SK-N-SH treated with all-trans-retinoic acid at 6 μM for 48 hours (cell line): ENCODE measurements at regions not wholly inside any gene's neighbourhood (a gene's known extent, or its start where the extent isn't known, plus 50 kb on each side); places are given as distances from the start of the nearest gene placed in this dataset.

Source experiments
- ATAC-seq: fragments of 200-7000 bp; cut with Tn5 transposase; 3 replicates; pipeline ENCODE4 v1.9.1; 2020; ENCODE audit warnings: mild to moderate bottlenecking, moderate library complexity
- BACH2 ChIP-seq: fragments of 250-450 bp; sonication (Bioruptor Pico); IDR thresholded peaks from 2 replicates; pipeline ENCODE4 v1.9.0; 2021; ENCODE audit warnings: mild to moderate bottlenecking, borderline replicate concordance
- CSDC2 ChIP-seq: fragments of 250-450 bp; sonication (Bioruptor Pico); IDR thresholded peaks from 2 replicates; pipeline ENCODE4 v1.5.0; 2020; ENCODE audit warnings: mild to moderate bottlenecking, moderate library complexity
- ESRRG ChIP-seq: fragments of 250-450 bp; sonication (Bioruptor Pico); IDR thresholded peaks from 2 replicates; pipeline ENCODE4 v1.6.1; 2021; ENCODE audit warnings: mild to moderate bottlenecking
- GLIS3 ChIP-seq: fragments of 250-450 bp; sonication (Bioruptor Pico); IDR thresholded peaks from 2 replicates; pipeline ENCODE4 v1.5.0; 2020; ENCODE audit warnings: mild to moderate bottlenecking, moderate library complexity
- OSR1 ChIP-seq: fragments of 250-450 bp; sonication (Bioruptor Pico); IDR thresholded peaks from 2 replicates; pipeline ENCODE4 v1.8.0; 2022; ENCODE audit warnings: moderate library complexity, mild to moderate bottlenecking, inconsistent platforms
- RARB ChIP-seq: fragments of 250-450 bp; sonication (Bioruptor Pico); IDR thresholded peaks from 2 replicates; pipeline ENCODE4 v1.8.0; 2021; ENCODE audit warnings: mild to moderate bottlenecking, moderate library complexity
- SNAI2 ChIP-seq: fragments of 250-450 bp; sonication (Bioruptor Pico); IDR thresholded peaks from 2 replicates; pipeline ENCODE4 v1.5.0; 2020; ENCODE audit warnings: mild to moderate bottlenecking, moderate library complexity
- TCF4 ChIP-seq: fragments of 250-450 bp; sonication (Bioruptor Pico); IDR thresholded peaks from 2 replicates; pipeline ENCODE4 v1.8.0; 2021; ENCODE audit warnings: mild to moderate bottlenecking, moderate library complexity, borderline replicate concordance
- TOX ChIP-seq: fragments of 250-450 bp; sonication (Bioruptor Pico); IDR thresholded peaks from 2 replicates; pipeline ENCODE4 v1.8.0; 2021; ENCODE audit warnings: mild to moderate bottlenecking, moderate library complexity, borderline replicate concordance
- ZC3H10 ChIP-seq: fragments of 250-450 bp; sonication (Bioruptor Pico); IDR thresholded peaks from 2 replicates; pipeline ENCODE4 v1.5.1; 2021; ENCODE audit warnings: mild to moderate bottlenecking, moderate library complexity
- ZFP3 ChIP-seq: fragments of 250-450 bp; sonication (Bioruptor Pico); IDR thresholded peaks from 2 replicates; pipeline ENCODE4 v1.5.0; 2020; ENCODE audit warnings: mild to moderate bottlenecking, moderate library complexity
- ZFP30 ChIP-seq: fragments of 450-650 bp; formaldehyde crosslinking; IDR thresholded peaks from 2 replicates; pipeline ENCODE4 v1.5.0; 2022; ENCODE audit warnings: mild to moderate bottlenecking, moderate library complexity
- ZNF565 ChIP-seq: fragments of 450-650 bp; formaldehyde crosslinking; conservative IDR thresholded peaks from 2 replicates; pipeline ENCODE4 v1.5.0; 2020; ENCODE audit warnings: low read depth, mild to moderate bottlenecking, moderate library complexity
- ZNF70 ChIP-seq: fragments of 450-650 bp; formaldehyde crosslinking; IDR thresholded peaks from 2 replicates; pipeline ENCODE4 v1.5.0; 2020; ENCODE audit warnings: mild to moderate bottlenecking, moderate library complexity
- ZNF8 ChIP-seq: fragments of 450-650 bp; formaldehyde crosslinking; IDR thresholded peaks from 2 replicates; pipeline ENCODE4 v1.5.0; 2020; ENCODE audit warnings: mild to moderate bottlenecking, moderate library complexity
- TF ChIP-seq, protein P1 (sequence below): fragments of 250-450 bp; sonication (Bioruptor Pico); IDR thresholded peaks from 2 replicates; pipeline ENCODE4 v1.5.0; 2020; ENCODE audit warnings: mild to moderate bottlenecking, moderate library complexity
- TF ChIP-seq, protein P2 (sequence below): fragments of 250-450 bp; sonication (Bioruptor Pico); IDR thresholded peaks from 2 replicates; pipeline ENCODE4 v1.8.0; 2021; ENCODE audit warnings: low read depth, mild to moderate bottlenecking, moderate library complexity, borderline replicate concordance
- TF ChIP-seq, protein P3 (sequence below): fragments of 250-450 bp; sonication (Bioruptor Pico); IDR thresholded peaks from 2 replicates; pipeline ENCODE4 v1.8.0; 2020; ENCODE audit warnings: mild to moderate bottlenecking, moderate library complexity, borderline replicate concordance
- TF ChIP-seq, protein P4 (sequence below): fragments of 250-450 bp; sonication (Bioruptor Pico); IDR thresholded peaks from 2 replicates; pipeline ENCODE4 v1.5.1; 2021; ENCODE audit warnings: mild to moderate bottlenecking, moderate library complexity

DNA sequence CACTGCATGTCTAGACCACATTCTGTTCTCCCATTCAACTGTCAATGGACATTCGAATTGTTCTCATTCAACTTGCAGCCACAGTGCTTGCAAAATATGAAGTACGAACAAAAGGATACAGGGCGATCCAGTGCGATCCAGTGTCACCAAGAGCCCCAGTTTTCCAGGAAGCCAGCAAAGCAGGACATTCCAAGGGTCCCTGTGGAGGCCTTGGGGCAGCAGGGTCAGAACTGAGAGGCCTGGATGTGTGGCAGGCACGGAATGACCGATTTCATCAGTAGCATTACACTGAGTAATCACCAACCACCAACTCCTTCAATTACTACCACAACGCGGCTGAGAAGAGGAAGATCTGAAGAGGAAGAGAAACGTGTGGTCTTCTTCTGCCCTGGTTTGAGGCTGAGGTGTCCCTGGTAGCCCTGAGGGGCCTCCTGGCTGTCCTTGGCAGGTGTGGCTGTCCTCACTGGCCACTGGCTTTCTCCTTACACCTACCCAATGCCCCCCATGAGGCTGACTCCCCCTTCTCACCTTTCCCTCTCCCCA, 172.7 kb upstream of the FHL2 start:
- TF ChIP-seq ZFP3 (CRISPR knock-in tag) (no peak), TOX (CRISPR knock-in tag) (no peak)

DNA sequence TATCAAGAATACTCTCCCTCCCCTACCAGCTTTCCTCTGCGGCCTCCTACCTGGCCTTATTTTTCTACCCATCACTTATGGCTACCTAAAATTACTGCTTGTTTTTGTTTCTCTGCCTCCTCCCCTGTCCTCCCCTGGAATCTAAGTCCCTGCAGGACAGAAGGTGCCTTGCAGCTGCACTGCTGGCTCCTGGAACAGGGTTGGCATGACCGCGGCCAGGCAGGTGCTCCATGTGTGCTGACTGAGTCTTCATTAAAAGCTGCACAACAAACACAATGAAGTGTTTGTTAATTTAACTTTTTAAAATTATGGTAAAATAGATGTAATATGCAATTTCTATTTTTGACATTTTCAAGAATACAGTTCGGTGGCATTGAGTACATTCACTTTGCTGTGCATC, 171.9 kb upstream of the FHL2 start:
- TF ChIP-seq GLIS3 (CRISPR knock-in tag) (no peak), ZNF70 (CRISPR knock-in tag) (no peak), RARB (no peak), ZFP3 (CRISPR knock-in tag) (no peak), SNAI2 (CRISPR knock-in tag) (no peak)
- TF ChIP-seq, protein P1, sequence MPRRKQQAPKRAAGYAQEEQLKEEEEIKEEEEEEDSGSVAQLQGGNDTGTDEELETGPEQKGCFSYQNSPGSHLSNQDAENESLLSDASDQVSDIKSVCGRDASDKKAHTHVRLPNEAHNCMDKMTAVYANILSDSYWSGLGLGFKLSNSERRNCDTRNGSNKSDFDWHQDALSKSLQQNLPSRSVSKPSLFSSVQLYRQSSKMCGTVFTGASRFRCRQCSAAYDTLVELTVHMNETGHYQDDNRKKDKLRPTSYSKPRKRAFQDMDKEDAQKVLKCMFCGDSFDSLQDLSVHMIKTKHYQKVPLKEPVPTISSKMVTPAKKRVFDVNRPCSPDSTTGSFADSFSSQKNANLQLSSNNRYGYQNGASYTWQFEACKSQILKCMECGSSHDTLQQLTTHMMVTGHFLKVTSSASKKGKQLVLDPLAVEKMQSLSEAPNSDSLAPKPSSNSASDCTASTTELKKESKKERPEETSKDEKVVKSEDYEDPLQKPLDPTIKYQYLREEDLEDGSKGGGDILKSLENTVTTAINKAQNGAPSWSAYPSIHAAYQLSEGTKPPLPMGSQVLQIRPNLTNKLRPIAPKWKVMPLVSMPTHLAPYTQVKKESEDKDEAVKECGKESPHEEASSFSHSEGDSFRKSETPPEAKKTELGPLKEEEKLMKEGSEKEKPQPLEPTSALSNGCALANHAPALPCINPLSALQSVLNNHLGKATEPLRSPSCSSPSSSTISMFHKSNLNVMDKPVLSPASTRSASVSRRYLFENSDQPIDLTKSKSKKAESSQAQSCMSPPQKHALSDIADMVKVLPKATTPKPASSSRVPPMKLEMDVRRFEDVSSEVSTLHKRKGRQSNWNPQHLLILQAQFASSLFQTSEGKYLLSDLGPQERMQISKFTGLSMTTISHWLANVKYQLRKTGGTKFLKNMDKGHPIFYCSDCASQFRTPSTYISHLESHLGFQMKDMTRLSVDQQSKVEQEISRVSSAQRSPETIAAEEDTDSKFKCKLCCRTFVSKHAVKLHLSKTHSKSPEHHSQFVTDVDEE (CRISPR knock-in tag) = no peak
- ATAC-seq = no peak

More for the DNA sequence above, 172.7 kb upstream of the FHL2 start:
- no peak for ATAC-seq

DNA sequence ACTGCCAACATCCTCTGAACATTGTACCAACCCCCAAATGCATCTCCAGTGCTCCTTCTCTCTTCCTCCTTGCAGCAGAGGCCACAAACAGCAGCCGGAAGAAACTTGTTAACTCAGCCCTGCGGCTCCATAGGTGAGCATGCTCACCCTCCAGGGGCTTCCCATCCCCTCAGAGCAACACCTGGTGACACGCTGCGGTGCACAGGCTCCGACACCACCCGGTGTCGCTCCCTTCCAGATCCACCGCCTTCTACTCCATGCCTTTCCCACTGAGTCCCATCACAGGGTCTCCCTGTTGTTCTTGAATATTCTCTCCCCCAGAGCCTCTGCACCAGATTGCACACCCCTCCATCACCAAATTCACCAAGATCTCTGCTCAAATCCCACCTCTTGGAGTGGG, 171.5 kb upstream of the FHL2 start:
- ATAC-seq = no peak
- no peak for TF ChIP-seq CSDC2 (CRISPR knock-in tag)

DNA sequence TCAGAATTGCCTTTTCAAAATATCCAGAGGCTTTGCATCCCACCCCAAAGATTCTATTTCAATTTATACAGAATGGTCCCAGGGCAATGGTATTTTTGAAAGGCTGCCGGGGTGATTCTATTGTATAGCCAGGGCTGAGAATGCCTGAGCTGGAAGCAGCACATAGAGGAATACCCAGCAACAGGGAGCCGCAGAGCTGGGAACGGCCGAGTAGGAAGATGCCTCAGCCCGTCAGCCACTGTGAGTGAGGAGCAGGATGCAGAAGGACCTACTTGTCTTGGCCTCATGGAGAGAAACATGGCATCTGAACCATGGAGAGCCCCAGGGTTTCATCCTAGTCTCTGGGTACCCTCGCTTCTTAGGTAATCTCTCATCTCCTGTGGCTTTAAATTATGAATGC, 170.8 kb upstream of the FHL2 start:
- no peak for TF ChIP-seq ZNF565
- no peak for TF ChIP-seq ZFP30 (CRISPR knock-in tag)
- TF ChIP-seq RARB = no peak
- TF ChIP-seq ZNF8 = no peak
- TF ChIP-seq, protein P2, sequence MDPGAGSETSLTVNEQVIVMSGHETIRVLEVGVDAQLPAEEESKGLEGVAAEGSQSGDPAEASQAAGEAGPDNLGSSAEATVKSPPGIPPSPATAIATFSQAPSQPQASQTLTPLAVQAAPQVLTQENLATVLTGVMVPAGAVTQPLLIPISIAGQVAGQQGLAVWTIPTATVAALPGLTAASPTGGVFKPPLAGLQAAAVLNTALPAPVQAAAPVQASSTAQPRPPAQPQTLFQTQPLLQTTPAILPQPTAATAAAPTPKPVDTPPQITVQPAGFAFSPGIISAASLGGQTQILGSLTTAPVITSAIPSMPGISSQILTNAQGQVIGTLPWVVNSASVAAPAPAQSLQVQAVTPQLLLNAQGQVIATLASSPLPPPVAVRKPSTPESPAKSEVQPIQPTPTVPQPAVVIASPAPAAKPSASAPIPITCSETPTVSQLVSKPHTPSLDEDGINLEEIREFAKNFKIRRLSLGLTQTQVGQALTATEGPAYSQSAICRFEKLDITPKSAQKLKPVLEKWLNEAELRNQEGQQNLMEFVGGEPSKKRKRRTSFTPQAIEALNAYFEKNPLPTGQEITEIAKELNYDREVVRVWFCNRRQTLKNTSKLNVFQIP (CRISPR knock-in tag) = no peak
- TF ChIP-seq BACH2 (CRISPR knock-in tag) = no peak
- TF ChIP-seq OSR1 (CRISPR knock-in tag) = no peak
- no peak for TF ChIP-seq ESRRG
- no peak for TF ChIP-seq TCF4 (CRISPR knock-in tag)
- TF ChIP-seq SNAI2 (CRISPR knock-in tag) = no peak
- TF ChIP-seq, protein P3, sequence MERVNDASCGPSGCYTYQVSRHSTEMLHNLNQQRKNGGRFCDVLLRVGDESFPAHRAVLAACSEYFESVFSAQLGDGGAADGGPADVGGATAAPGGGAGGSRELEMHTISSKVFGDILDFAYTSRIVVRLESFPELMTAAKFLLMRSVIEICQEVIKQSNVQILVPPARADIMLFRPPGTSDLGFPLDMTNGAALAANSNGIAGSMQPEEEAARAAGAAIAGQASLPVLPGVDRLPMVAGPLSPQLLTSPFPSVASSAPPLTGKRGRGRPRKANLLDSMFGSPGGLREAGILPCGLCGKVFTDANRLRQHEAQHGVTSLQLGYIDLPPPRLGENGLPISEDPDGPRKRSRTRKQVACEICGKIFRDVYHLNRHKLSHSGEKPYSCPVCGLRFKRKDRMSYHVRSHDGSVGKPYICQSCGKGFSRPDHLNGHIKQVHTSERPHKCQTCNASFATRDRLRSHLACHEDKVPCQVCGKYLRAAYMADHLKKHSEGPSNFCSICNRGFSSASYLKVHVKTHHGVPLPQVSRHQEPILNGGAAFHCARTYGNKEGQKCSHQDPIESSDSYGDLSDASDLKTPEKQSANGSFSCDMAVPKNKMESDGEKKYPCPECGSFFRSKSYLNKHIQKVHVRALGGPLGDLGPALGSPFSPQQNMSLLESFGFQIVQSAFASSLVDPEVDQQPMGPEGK (CRISPR knock-in tag) = no peak
- no peak for TF ChIP-seq CSDC2 (CRISPR knock-in tag)
- no peak for TF ChIP-seq TOX (CRISPR knock-in tag)
- ATAC-seq = no peak

DNA sequence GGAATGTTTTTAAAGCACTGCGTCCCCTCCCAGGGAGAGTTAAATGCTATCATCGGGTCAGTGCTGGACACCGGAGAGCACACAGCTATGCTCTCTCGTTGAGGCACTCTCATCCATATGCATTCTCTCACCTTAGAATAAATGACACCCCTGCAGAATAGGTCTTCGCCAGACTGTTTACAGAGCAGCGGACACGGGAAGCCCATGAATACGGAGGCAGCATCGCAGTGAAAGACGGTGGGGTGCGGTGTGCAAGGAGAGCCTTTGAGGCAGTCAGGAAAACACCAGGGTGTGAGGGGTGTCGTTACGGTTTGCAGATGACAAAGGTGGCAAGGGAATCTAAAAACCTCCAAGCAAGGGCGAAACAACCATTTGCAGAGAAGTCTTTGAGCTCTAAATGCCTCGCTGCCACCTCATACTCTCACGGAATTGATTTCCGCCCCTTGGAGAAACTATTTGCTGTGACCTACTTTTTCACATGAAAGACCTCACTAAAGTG, 169.2 kb upstream of the FHL2 start:
- TF ChIP-seq, protein P4, sequence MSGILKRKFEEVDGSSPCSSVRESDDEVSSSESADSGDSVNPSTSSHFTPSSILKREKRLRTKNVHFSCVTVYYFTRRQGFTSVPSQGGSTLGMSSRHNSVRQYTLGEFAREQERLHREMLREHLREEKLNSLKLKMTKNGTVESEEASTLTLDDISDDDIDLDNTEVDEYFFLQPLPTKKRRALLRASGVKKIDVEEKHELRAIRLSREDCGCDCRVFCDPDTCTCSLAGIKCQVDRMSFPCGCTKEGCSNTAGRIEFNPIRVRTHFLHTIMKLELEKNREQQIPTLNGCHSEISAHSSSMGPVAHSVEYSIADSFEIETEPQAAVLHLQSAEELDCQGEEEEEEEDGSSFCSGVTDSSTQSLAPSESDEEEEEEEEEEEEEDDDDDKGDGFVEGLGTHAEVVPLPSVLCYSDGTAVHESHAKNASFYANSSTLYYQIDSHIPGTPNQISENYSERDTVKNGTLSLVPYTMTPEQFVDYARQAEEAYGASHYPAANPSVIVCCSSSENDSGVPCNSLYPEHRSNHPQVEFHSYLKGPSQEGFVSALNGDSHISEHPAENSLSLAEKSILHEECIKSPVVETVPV (CRISPR knock-in tag) = no peak
- TF ChIP-seq ZFP30 (CRISPR knock-in tag) (no peak), TOX (CRISPR knock-in tag) (no peak), ZNF565 (no peak), ZC3H10 (CRISPR knock-in tag) (no peak)
- ATAC-seq = no peak
